H1 (cell line): ENCODE measurements at regions not wholly inside any gene's neighbourhood (a gene's known extent, or its start where the extent isn't known, plus 50 kb on each side); places are given as distances from the start of the nearest gene placed in this dataset.

ENCODE experiments used
- CTCF ChIA-PET: fragments of 300-600 bp; sonication (Branson Sonifier 250); formaldehyde crosslinking; loops from one replicate; lab custom pipeline; 2021; ENCODE audit not compliant: partially characterized antibody; lab: Charles Lee
- POLR2A ChIA-PET: fragments of 300-600 bp; sonication (Branson Sonifier 250); formaldehyde crosslinking; loops from one replicate; lab custom pipeline; 2021; ENCODE audit warnings: inconsistent platforms; ENCODE audit not compliant: partially characterized antibody; lab: Charles Lee
- DNase-seq, 2 experiments: peaks; one replicate each; pipeline versions ENCODE4 v3.0.0 to v3.0.0-alpha.2; 2010 to 2022; ENCODE audit warnings: low spot score in 2 of 2, low read depth in 1 of 2, mixed read lengths in 1 of 2
- FAIRE-seq: peaks from 2 replicates; lab custom pipeline; 2011; peaks lifted over from hg19 to GRCh38; lab: Jason Lieb, UNC
- H2AFZ ChIP-seq: 2 replicates; pipeline ENCODE4 v1.8.1; 2012; ENCODE audit warnings: low read length, inconsistent platforms
- H2AK5ac ChIP-seq: 2 replicates; pipeline ENCODE4 v1.6.1; 2013; ENCODE audit warnings: low read depth, low read length
- H2BK120ac ChIP-seq: replicated peaks from 2 replicates; pipeline ENCODE3; 2013; ENCODE audit warnings: low read depth, low read length, inconsistent platforms
- H2BK12ac ChIP-seq: 2 replicates; pipeline ENCODE4 v1.6.1; 2013; ENCODE audit warnings: low read depth, low read length
- H2BK15ac ChIP-seq: 2 replicates; pipeline ENCODE4 v1.6.1; 2013; ENCODE audit warnings: low read length
- H2BK20ac ChIP-seq: 2 replicates; pipeline ENCODE4 v1.6.1; 2013; ENCODE audit warnings: low read length
- H2BK5ac ChIP-seq: 2 replicates; pipeline ENCODE4 v1.6.1; 2013; ENCODE audit warnings: low read depth, low read length
- H3K14ac ChIP-seq: 2 replicates; pipeline ENCODE4 v1.6.1; 2013; ENCODE audit warnings: inconsistent platforms; ENCODE audit not compliant: insufficient read length
- H3K18ac ChIP-seq: 2 replicates; pipeline ENCODE4 v1.6.1; 2013; ENCODE audit warnings: low read length; ENCODE audit errors: extremely low read depth
- H3K23ac ChIP-seq: 2 replicates; pipeline ENCODE4 v1.6.1; 2013; ENCODE audit warnings: inconsistent platforms; ENCODE audit not compliant: insufficient read length
- H3K23me2 ChIP-seq: 2 replicates; pipeline ENCODE4 v1.6.1; 2013; ENCODE audit warnings: low read depth, low read length
- H3K27ac ChIP-seq: 2 replicates; pipeline ENCODE4 v1.6.1; 2011; ENCODE audit warnings: low read depth, low read length, inconsistent platforms
- H3K27me3 ChIP-seq, 4 experiments: replicated peaks in 1 of 4; 1 replicate in 1 of 4; 2 replicates in 3 of 4; pipeline versions ENCODE4 v1.6.1 to v1.8.1; 2011 to 2013; ENCODE audit warnings: low read length in 3 of 4, mild to moderate bottlenecking in 3 of 4, inconsistent platforms in 2 of 4, mixed read lengths in 2 of 4, moderate library complexity in 1 of 4; ENCODE audit not compliant: control insufficient read depth in 3 of 4, insufficient read depth in 3 of 4; ENCODE audit errors: extremely low read depth in 1 of 4
- H3K36me3 ChIP-seq, 4 experiments: 2 replicates each; pipeline versions ENCODE4 v1.6.1 to v1.8.1; 2011 to 2013; ENCODE audit warnings: mild to moderate bottlenecking in 4 of 4, low read length in 3 of 4, moderate library complexity in 2 of 4, control low read depth in 1 of 4, inconsistent platforms in 1 of 4; ENCODE audit not compliant: insufficient read depth in 4 of 4, control insufficient read depth in 2 of 4
- H3K4ac ChIP-seq: replicated peaks from 2 replicates; pipeline ENCODE3; 2013; ENCODE audit warnings: low read length, low read depth, mixed read lengths, inconsistent platforms; ENCODE audit not compliant: insufficient read length
- H3K4me1 ChIP-seq, 4 experiments: replicated peaks in 1 of 4; 1 replicate in 1 of 4; 2 replicates in 3 of 4; pipeline versions ENCODE4 v1.6.1 to v1.8.1; 2011 to 2013; ENCODE audit warnings: low read length in 3 of 4, inconsistent platforms in 2 of 4, mixed read lengths in 1 of 4; ENCODE audit not compliant: insufficient read depth in 4 of 4, control insufficient read depth in 3 of 4
- H3K4me2 ChIP-seq, 2 experiments: 2 replicates each; pipeline versions ENCODE4 v1.6.1 to v1.8.1; 2011 to 2013; ENCODE audit warnings: low read depth in 2 of 2, low read length in 2 of 2, control low read depth in 1 of 2, inconsistent platforms in 1 of 2, mild to moderate bottlenecking in 1 of 2; ENCODE audit not compliant: insufficient read depth in 1 of 2
- H3K4me3 ChIP-seq, 4 experiments: fragments of 200-600, 300-600 bp in 1 of 4; sonication (generic), shearing (Covaris generic), sonication (Bioruptor Twin) in 1 of 4; 2 replicates each; pipeline versions ENCODE4 v1.5.1 to v1.8.1; 2011 to 2016; ENCODE audit warnings: low read length in 4 of 4, low read depth in 3 of 4, control low read depth in 2 of 4, inconsistent platforms in 2 of 4, mild to moderate bottlenecking in 2 of 4, mixed read lengths in 1 of 4, moderate library complexity in 1 of 4; ENCODE audit not compliant: insufficient read depth in 2 of 4; ENCODE audit errors: extremely low read depth in 1 of 4
- H3K56ac ChIP-seq: replicated peaks from 2 replicates; pipeline ENCODE3; 2013; ENCODE audit warnings: low read depth, mild to moderate bottlenecking, mixed read lengths, low read length, inconsistent platforms; ENCODE audit not compliant: insufficient read length
- H3K79me1 ChIP-seq: 2 replicates; pipeline ENCODE4 v1.6.1; 2013; ENCODE audit warnings: low read depth, low read length, control low read depth
- H3K79me2 ChIP-seq, 2 experiments: 2 replicates each; pipeline versions ENCODE4 v1.6.1 to v1.8.1; 2012 to 2013; ENCODE audit warnings: low read length in 2 of 2, mild to moderate bottlenecking in 2 of 2, inconsistent platforms in 1 of 2; ENCODE audit not compliant: insufficient read depth in 2 of 2, control insufficient read depth in 1 of 2
- H3K9ac ChIP-seq, 4 experiments: replicated peaks in 1 of 4; 1 replicate in 1 of 4; 2 replicates in 3 of 4; pipeline versions ENCODE4 v1.6.1 to v1.8.1; 2011 to 2013; ENCODE audit warnings: low read depth in 3 of 4, low read length in 3 of 4, control low read depth in 2 of 4, mild to moderate bottlenecking in 2 of 4, moderate library complexity in 2 of 4, inconsistent platforms in 1 of 4; ENCODE audit errors: extremely low read depth in 1 of 4
- H3K9me3 ChIP-seq, 2 experiments: 2 replicates each; pipeline versions ENCODE4 v1.6.1 to v1.8.1; 2012 to 2013; ENCODE audit warnings: mild to moderate bottlenecking in 2 of 2, moderate library complexity in 2 of 2, control low read depth in 1 of 2, inconsistent platforms in 1 of 2, low read depth in 1 of 2, low read length in 1 of 2, mixed read lengths in 1 of 2; ENCODE audit not compliant: insufficient read depth in 2 of 2
- H4K20me1 ChIP-seq, 2 experiments: replicated peaks in 1 of 2; 2 replicates each; pipeline versions ENCODE3 to v1.8.1; 2011 to 2013; ENCODE audit warnings: inconsistent platforms in 2 of 2, low read length in 2 of 2, mild to moderate bottlenecking in 1 of 2; ENCODE audit not compliant: insufficient read depth in 2 of 2, control insufficient read depth in 1 of 2
- H4K5ac ChIP-seq: 2 replicates; pipeline ENCODE4 v1.6.1; 2013; ENCODE audit warnings: low read length, low read depth, mixed read lengths, inconsistent platforms; ENCODE audit not compliant: insufficient read length
- H4K8ac ChIP-seq: 2 replicates; pipeline ENCODE4 v1.8.0; 2013; ENCODE audit warnings: mild to moderate bottlenecking, moderate library complexity, low read length, inconsistent platforms; ENCODE audit not compliant: insufficient read depth; ENCODE audit errors: extremely low read depth
- H4K91ac ChIP-seq: replicated peaks from 2 replicates; pipeline ENCODE3; 2013; ENCODE audit warnings: low read length, mixed read lengths, inconsistent platforms; ENCODE audit not compliant: insufficient read length
- BACH1 ChIP-seq: IDR thresholded peaks from 2 replicates; pipeline ENCODE4 v1.6.1; 2012; ENCODE audit warnings: low read length, improper control_type of control experiment
- E2F6 ChIP-seq: IDR thresholded peaks from 2 replicates; pipeline ENCODE4 v1.6.1; 2012; ENCODE audit warnings: inconsistent platforms
- SRF ChIP-seq: IDR thresholded peaks from 2 replicates; pipeline ENCODE4 v1.6.1; 2011; ENCODE audit warnings: mild to moderate bottlenecking, low read depth, low read length, moderate library complexity
- ZNF274 ChIP-seq: IDR thresholded peaks from 2 replicates; pipeline ENCODE4 v1.7.0; 2012; ENCODE audit warnings: low read length, borderline replicate concordance; ENCODE audit errors: extremely low read depth
- WGBS, 2 experiments: shearing (Covaris generic) in 1 of 2; methylation state at CpG; one replicate each; pipeline versions ENCODE4 v1.1.6 to v1.1.7; 2013 to 2015; ENCODE audit warnings: low lambda C conversion rate in 2 of 2, mixed read lengths in 2 of 2, inconsistent platforms in 1 of 2, low coverage in 1 of 2, missing lambda C conversion rate in 1 of 2; ENCODE audit not compliant: insufficient replicate concordance in 2 of 2, insufficient coverage in 1 of 2, insufficient read length in 1 of 2; ENCODE audit errors: extremely low coverage in 1 of 2, missing lambda C conversion rate in 1 of 2; 5-methylcytosine and 5-hydroxymethylcytosine counted together

GRCh38 chr10:129319934-129320333, 147.1 kb upstream of the MGMT start:
- CTCF ChIA-PET: no interaction called here
- Histone ChIP-seq H2BK120ac (no peak overlapping the region), H3K4me3 (no peak overlapping the region), H2BK15ac (no peak overlapping the region), H3K14ac (no peak overlapping the region), H3K79me2 (no peaks in the 10 kb centered on the region), H4K91ac (no peak overlapping the region), H3K23ac (no peak overlapping the region), H3K79me1 (no peaks in the 10 kb centered on the region), H3K27me3 (no peaks in the 10 kb centered on the region; a peak in 1 of 7 replicates), H2BK5ac (no peak overlapping the region), H3K36me3 (no peaks in the 10 kb centered on the region), H3K27ac (no peak overlapping the region), H2AK5ac (no peak overlapping the region), H4K8ac (no peak overlapping the region), H2BK12ac (no peak overlapping the region), H2AFZ (no peak overlapping the region), H4K20me1 (no peaks in the 10 kb centered on the region), H3K56ac (no peak overlapping the region), H3K18ac (no peak overlapping the region), H3K23me2 (no peaks in the 10 kb centered on the region), H3K9ac (no peak overlapping the region), H3K4me1 (0 out of 7 replicates have a peak, but pooled peaks cover 0 to 4% (median 1%) of the 10 kb centered on the region in 4 experiments), H3K4me2 (no peak overlapping the region), H3K4ac (no peak overlapping the region), H3K9me3 (peaks cover 0 to 13% of the 10 kb centered on the region in 2 experiments), H2BK20ac (no peak overlapping the region), H4K5ac (no peak overlapping the region)
- POLR2A ChIA-PET: no interaction called here
- WGBS, 2 experiments: 88% methylated on average over 1 of the region's 1 CpG; no CpG with 5 or more reads in 1 of the 2 experiments
- no peak for TF ChIP-seq SRF
- no peak for TF ChIP-seq E2F6
- TF ChIP-seq ZNF274: no peak
- TF ChIP-seq BACH1: no peak
- DNase-seq (no peak), FAIRE-seq (no peak)
